Glomerular visceral epithelial cell (primary cell): ENCODE measurements at regions not wholly inside any gene's neighbourhood (a gene's known extent, or its start where the extent isn't known, plus 50 kb on each side); places are given as distances from the start of the nearest gene placed in this dataset.
A peak's percentile ranks its signal among the peaks of the same experiment; 100 is the strongest.

Source experiments
- DNase-seq: peaks from one replicate; pipeline ENCODE4 v3.0.0-alpha.2; 2016; ENCODE audit errors: extremely low spot score

DNA sequence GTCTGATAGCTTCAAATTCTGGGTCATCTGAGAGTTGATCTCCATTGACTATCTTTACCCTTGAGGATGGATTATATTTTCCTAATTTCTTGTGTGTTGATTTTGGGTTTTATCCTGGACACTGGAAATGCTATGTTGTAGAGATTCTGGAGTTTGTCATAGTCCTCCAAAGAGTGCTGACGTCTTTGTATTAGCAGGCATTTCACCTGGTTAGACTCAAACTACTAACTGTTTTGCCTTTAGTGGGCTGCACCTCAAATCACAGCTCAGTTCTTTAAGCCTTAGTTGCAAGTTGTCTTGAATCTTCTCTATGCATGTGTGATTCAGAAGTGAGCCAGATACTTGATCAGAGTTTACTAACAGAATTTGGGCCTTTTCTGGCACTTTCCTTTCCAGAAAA is 264.3 kb downstream of the RPS24 start:
- DNase-seq: no peak

DNA sequence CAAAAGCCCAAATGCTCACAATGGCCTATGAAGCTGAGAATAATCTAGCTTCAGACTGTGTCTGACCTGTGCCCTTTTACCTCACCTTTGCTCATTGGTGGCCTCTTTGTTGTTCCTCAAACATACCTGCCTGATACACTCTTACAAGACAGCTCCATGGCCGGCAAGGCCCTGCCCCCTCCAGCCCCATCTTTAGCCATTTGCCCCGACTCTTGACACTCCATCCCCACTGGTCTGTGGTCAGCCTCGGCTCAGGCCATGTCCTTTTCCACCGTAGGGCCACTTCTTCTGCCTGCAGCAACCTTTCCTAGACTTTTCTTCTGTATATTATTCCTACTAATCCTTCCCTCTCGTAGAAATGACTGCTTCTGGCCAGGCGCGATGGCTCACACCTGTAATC is 265.2 kb downstream of the RPS24 start:
- DNase-seq: no peak

DNA sequence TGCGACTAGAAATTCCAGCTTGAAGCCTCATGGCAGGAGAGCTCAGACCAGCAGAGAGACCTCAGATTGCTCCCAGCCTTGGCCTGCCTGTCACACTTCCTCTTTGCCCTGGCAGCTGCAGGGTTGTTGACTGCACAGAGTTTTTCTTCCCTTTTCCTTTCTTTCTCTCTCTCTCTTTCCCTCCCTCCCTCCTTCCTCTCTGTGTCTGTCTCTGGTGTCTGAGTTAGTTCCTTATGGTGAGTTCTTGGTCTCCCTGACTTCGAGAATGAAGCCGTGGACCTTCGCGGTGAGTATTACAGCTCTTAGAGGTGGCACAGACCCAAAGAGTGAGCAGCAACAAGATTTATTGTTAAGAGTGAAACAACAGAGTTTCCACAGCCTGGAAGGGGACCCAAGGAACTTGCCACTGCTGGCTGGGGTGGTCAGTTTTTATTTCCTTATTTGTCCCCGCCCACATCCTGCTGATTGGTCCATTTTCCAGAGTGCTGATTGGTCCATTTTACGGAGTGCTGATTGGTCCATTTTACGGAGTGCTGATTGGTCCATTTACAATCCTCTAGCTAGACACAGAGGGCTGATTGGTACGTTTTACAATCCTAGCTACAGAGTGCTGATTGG is 266.3 kb downstream of the RPS24 start:
- DNase-seq: no peak

DNA sequence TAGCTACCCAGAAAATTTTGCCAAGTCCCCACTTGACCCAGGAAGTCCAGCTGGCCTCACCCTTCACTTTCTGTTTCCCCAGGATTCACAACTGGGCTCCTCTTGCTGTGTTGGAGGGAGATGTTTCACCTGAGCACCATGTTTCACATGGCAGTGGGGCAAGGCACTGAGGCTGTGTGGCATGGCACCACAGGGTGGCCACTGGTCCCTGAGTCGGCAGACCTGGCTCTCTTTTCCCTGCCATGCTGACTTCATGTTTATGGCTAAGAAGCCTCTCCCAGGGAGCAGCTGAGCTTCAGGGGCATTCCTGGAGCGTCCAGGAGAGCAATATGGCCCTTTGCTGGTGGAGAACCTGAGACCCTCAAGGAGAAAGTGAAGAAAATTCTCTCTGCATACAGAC is 266.9 kb downstream of the RPS24 start:
- DNase-seq: no peak

DNA sequence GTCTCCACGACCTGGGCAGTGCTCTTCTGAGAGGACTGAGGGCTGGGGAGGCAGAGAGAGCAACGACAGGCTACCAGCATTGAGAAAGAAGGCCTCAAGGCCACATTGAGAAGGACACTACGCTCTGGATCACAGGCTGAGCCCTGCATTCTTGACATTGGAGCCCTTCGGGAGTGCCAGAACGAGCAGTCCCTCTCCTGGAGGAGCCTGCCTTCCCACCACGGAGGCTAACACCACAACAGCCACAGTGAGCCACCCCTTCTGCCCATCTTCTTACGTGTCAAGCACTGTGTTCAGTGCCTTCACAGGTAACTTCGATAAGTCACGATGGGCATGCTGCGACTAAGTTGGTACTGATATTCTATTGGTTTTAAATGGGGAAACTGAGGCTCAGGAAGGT is 267.8 kb downstream of the RPS24 start:
- no peak for DNase-seq

DNA sequence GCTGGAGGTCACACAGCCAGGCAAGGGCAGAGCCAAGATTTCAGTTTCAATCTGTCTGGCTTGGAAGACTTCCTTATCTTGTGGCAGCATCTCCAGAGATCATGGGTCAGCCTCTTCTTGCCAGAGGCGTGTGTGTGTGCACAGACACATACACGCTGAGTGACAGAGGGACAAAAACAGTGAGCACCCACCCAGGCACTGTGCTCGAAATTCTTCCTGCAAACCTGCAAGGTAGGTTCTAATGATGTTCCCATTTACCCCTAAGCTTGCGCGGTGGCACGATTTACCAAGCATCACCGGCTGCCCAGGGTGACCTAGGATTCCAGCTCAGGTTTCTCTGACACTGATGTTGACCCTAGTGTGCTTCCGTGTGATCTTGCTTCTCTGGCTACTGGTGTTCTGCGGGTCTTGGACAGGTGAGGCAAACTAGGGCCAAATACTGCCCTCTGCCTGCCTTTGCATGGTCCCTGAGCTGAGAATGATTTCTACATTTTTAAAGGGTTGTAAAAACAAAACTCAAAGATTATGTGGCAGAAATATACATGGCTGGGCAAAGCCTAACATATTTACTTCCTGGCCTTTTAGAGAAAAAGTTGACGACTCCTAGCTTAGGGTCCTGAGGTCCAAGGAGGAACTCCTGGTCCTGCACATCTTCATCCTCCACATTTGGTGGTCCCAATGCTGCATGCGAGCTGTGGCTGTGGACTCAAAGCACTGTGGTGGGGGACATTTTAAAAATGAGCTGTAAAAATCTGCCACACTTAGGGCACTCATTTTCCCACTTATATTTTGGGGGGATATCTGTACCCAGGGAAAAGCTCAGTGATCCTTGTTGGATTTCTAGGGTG is 268.5 kb downstream of the RPS24 start:
- no peak for DNase-seq

DNA sequence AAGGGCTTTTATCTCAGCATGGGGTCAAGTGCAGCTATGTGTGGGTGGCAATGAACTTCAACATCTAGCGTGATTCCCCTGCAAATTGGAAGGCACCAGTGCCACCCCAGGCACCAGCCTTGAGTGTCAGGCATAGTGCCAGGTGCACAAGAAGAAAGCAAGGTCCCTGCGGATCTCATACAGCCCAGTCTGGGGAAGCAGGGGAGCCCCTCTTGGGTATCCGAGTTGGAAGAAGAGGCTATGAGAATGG is 269.0 kb downstream of the RPS24 start:
- DNase-seq: no peak

DNA sequence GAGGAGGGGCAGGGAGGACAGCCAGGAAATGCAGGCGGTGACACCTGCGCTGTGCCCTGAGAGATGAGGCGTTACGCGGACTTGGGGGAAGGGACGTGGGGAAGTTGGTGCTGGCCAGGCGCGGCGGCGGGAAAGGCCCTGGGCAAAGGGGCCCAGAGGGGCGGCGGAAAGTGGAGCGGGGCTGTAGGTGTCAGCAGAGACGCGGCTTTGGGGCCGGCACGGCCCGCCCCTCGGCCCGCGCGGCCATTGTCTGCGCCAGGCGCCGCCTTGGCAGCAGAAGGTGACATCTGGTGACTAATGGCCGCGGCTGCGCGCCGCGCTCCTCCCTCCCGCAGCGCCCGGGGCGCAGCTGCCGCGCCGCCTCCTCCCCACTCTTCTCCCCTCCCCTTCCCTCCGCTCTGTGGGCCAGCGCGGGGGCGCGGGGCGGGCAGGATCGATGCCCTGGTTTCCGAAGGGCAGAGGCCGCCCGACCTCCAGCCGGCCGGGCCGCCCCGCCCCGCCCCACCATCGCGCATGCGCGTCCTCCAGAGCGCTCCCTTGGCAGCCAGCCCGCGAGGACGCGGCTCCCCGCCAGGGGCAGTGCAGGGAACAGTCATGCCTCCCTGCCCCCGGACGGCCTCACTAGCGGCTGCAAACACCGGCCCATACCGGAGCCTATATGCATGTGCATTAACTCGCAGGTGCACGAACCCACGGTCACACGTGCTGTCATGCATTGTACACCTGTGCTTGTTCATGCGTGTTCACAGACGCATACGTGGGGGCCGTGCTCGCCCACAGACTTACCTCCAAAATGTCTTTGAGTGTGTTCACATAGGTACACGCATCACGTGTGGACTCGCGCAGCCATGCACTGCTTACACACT is 269.6 kb downstream of the RPS24 start:
- DNase-seq: peak; percentile 97

DNA sequence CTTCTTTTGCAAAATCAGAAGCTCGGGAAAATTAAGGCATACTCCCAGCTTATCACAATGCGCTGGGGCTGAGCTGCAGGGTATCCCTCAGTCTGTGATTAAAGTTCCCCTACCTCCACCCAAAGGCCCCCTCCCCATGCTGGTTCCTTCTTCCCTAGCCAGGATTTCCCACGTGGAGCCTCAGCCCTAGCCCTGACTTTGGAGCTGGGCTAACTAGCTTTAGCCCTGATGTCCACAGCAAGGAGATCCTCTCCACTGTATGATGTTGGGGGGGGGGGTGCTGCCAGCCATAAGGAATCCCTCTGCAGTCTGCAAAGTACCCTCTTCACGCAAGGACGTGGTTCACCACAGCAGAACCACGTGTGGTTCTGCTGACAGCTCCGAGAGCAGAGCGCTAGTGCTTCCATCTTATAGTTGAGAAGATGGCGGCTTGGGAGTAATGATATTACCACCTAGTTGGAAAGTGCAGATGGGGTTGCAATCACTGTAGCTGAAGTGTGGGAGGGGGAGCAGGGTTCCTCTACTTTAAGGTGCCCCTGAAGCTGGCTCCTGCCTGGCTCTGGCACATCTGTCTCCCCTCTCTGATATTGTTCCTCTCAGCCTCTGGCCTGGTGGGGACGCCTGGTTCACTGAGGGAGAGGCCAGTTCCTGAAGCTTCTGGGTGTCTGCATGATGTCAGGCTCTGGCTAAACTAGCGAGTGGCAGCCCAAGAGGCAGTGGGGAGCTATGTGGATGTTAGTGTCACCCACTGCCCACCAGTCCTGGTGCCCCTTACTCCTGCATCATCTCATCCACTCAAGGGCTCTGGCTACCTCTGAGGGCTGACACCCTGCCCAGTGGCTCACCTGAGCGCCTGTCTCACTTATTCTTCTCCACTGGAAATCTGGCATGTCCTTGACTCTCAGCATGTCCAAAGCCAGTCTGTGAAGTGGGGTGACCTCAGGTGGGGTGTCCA is 270.7 kb downstream of the RPS24 start:
- no peak for DNase-seq

DNA sequence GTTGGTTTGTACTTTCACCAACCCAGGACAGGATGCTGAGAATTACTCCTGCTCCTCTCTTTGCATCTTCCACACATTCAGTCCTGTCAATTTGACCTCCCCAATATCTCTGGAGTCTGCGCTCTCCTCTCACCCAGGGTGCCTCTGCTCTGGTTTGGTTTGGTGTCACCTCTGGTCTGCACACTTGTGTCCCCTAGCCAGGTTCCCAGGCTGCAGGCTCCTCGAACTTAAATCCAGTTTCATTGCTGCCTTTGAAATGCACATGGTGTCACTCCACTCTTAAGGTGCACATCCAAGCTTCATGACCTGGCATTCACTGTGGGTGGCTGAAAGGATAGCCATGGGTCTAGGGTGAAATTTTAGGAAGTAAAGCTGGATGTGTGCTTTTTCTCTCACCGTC is 271.6 kb downstream of the RPS24 start:
- DNase-seq: no peak

DNA sequence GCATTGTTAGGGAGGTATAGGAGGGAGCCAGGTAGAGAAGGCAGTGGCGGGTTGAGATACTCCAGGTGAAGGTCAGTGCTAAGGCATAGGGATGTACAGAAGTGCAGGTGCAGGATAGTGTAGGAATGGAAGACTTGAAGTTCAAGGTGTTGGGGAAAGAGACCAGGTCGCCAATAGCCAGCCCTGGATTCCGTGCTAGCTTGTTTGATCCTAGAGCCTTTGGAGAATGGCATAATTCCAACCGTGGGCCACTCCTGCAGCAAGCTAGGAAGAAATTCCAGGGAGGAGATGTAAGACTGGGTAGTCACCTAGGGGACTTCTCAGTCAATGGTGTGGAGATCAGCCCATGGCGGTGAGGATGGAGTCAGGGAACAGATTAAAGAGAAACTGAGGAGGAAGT is 272.7 kb downstream of the RPS24 start:
- DNase-seq: no peak

DNA sequence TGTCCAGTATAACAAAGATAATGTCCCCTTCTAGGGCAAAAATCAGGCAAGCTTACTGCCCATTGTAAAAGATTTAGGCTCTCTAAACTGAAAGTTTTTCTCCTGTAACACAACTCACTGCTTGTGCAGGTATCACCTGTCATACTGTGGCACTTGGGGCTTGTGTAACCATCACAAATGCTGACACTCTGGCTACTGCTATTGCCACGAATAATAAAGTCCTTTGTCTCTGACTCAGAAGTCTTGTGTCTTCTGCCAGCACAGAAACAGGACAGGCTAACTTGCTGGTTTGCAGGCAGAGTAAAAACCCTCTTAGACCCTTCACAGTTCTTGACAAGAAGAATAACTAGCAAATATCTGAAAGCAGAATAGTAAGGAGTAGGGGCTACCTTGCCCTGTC is 273.9 kb downstream of the RPS24 start:
- no peak for DNase-seq

DNA sequence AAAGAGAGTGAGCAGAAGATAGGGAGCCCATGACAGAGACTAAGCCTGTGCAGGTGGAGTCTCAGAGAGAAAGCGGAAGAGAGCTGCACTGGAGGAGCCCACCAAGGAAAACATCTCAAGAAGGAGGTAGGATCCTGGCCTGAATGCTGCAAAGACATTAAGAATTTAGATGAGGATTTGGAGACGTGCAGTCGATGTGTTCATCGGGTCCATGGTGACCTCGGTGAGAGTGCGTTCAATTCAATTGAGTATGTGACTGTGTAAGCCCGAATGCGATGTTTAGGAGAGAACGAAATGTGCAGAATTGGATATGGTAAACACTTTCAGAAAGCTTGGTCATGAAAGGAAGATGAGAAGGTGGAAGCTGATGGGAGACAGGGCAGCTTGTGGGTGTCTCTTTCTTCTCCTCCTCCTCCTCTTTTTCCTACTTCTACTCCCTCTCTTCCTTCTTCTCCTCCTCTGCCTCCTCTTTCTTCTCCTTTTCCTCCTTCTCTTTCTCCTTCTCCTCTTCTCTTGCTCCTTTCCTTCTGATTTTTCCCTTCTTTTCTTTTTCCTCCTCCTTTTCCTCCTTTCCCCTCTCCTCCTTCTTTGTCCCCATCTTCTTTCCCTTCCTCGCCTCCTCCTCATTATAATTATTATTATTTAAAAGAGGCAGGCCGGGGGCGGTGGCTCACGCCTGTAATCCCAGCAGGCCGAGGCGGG is 276.0 kb downstream of the RPS24 start:
- no peak for DNase-seq

DNA sequence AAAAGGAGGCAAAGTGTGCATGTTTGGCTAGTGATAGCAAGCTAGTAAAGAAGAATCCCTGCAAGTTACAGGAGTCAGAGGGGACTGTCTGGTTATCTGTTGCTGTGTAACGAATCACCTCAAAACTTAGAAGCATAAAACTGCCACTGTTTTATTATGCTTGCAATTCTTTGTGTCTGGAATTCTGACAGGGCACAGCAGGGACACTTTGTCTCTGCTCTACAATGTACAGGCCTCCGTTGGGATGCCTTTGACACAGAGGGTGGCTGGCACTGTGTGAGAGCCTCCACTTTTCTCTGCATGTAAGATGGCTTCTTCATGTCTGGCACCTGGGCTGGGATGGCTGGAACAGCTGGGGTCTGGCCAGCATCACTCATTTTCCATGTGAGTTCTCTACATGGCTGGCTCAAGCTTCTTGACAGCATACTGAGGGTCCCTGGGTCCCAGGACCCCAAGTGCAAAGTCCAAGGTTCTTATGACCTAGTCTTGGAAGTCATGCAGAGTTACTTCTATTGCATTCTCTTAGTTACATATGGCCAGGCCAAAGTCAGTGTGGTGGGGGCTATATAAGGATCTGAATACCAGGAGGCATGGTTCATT is 276.9 kb downstream of the RPS24 start:
- DNase-seq: no peak

DNA sequence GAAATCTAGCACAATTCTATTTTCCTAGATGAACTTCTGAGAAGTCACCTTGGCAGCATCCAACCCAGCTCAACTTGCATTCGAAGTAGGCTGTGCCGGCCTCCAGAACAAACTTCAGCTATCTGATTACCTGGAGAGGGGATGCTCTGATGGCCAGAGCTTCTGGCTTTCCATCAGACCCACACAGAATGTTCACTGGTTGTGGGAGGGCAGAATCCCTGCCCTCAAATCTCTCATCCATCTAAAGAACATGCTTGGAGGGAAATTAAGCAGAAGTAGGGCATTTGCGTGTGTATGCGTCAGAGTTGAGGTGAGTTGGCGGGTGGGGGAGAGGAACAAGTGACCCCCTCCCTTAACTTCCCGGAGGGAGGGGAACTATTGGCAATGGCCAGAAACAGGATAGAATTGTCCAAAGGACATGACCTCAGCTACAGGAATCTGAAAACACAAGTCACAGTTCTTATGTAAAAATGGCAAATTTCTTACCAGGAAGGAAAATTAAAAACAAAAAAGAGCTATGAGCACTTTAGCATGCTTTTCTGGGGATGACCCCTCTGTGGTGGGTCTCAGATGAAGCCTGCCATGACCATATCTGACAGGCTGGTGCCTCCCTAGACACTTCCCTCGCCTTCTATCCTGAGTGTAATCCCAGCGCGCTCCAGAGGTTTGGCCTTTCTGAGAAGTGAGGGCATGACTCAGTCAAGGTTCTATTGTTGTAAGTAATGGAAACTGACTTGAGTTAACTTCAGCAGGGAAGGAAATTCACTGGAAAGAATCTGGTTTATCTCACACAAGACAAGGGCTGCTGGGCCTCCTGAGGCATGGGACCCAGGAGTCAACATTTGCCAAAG is 278.8 kb downstream of the RPS24 start:
- no peak for DNase-seq

DNA sequence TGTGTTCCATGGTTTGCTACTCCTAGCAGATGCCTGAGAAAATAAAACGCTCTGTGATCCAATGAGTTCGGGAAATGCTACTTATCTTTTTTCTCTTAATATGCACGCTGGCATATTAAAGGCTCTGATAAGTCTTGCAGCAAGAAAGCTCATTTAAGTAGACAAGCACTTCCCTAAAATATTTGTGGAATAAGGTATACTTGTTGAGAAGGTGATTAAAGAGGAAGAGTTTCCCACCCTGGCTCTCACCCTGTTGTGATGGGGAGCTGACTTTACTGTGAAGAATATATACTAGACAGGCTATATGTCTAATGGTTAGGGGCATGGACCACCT is 279.4 kb downstream of the RPS24 start:
- DNase-seq: no peak

DNA sequence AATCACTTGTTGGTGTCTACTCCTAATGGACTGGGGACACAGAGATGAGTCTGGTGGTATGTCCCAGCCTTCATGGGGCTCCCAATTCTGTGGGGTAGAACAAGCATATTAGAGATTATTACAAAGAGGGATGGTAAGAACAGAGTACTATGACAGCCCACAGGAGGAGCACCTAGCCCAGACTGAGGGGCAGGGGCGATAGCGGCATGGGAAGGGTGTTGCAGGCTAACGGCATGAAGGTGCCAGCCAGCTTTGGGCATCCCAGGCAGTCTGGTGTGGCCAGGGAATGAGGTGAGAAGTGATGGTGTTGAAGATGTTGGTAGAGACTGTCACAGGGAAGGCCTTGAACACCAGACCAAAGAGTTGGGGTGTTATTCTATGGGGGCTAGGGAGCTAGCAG is 280.0 kb downstream of the RPS24 start:
- DNase-seq: no peak

DNA sequence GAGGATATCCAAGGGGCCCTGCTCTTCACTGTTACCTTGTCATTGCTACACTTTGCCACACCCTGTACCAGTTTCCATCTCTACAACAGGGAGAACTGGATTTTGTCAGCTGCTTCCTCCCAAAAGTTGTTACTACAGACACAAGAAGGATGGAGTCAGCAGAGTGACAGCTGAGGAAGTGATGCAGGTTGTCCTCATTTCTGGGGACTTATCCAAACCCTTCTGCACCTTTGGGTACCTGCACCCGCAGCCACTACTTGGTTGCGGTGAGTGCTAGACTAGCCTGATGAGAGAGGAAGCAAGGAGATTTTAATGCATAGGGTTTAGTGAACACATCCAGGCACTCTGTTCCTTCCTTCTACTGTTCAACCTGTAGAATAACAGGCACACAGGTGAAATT is 281.0 kb downstream of the RPS24 start:
- DNase-seq: no peak

DNA sequence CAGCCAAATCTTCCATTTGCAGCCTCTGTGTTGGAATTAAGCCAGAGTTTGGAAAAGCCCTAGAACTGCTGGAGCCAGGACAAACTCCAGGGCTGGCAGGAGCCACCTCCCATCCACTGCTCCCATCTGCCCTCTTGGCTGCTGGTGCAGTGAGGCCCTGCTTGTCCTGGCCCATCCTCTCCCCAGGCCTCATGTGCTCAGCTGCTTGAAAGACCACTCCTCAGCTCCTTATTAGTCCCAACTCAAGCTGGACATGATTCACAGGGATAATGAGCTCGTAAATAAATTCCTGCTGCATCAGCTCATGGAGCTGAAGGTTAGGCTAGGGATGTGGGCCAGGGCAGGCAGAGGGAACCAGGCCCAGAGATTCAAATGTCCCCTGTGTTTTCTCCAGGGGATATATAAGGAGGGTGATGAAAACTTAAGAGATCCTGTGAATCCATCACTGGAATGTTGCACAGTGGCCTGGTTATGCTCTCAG is 282.8 kb downstream of the RPS24 start:
- no peak for DNase-seq

DNA sequence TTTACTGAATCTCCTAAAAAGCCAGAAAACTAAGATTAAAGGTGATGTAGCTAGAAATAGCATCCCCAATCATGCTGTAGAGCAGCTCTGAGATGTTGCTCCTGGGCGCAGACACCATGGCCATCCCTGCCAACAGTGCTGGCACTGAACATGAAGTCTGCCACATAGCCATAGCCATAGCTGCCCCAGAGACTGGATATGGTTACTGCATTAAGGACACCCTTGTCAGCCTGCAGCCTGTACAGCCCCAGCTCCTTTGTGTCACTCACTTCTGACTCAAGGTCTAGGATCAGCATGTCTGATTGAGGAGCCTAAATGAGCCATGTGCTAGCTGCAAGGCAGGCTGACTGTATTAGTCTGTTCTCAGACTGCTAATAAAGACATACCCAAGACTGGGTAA is 284.6 kb downstream of the RPS24 start:
- DNase-seq: no peak
